Dedifferentiated amniotic fluid mesenchymal stem cell (primary cell): ENCODE measurements at regions not wholly inside any gene's neighbourhood (a gene's known extent, or its start where the extent isn't known, plus 50 kb on each side); places are given as distances from the start of the nearest gene placed in this dataset.

Experiments used
- DNase-seq: peaks from one replicate; pipeline ENCODE4 v3.0.0-alpha.2; 2016; ENCODE audit errors: extremely low spot score

DNA sequence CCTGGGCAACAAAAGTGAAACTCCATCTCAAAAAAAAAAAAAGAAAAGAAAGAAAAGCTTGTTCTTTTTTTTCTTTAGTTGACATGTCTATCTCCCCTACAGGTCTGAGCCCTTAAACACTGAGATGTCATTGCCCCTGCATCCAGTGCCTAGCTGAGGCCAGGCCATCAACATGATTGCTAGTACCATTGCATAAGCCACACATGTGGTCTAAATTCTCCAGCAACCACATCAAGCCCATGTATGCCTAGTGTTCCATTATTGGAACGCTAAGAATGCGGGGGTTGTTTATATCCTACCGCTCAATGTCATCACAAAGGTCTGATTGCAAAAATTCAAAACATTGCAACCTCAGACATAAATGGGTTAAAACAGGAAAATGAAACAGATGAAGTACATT lies 62.7 kb downstream of the NPTX2 start:
- no peak for DNase-seq

DNA sequence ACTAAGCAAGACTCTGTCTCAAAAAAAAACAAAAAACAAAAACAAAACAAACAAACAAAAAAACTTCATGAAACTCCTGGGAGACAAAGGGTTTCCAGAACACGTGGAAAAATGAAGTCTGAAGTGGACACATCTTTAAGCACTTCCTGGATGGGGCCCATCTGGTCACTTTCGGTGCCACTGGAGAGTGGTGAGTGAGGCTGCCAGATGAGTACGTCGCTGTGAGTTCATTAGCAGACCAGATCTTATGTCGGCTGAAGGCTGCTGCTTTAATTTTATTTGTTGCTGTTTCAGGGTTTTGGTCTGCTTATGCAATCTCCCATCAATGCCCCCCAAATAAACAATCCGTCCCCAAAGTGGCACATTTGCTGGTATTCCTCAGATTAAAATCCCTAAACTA lies 64.4 kb downstream of the NPTX2 start:
- no peak for DNase-seq

DNA sequence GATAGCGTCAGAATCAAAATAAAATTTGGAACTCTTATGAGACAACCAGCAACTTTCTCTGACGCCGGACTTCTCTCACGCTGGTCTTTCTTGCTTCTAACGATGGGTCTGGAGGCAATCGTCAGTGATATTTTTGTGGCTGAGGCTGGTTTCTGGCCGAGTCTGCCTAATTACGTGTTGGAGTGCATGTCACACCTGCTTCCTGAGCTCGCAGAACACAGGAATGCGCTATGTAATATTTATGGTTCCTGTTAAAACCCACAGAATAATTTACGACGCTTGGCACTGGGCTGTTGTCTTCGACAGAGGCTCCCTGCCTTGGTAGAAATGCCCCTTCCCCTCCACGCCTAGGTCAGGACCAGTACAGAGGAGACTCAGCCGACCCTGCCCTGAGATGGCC lies 64.9 kb downstream of the NPTX2 start:
- DNase-seq: no peak

DNA sequence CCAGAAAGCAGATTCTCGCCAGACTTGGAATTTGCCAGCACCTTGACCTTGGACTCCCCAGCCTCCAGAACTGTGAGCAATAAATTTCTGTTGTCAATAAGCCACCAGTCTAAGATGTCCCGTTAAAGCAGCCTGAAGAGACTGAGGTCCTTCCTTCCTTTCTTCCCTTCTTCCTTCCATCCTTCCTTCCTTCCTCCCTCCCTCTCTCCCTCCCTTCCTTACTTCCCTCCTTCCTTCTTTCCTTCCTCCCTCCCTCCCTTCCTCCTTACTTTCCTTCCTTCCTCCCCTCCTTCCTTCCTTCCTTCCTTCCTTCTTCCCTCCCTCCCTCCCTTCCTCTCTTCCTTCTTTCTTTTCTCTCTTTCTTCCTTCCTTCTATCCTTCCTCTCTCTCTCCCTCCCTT lies 66.4 kb downstream of the NPTX2 start:
- no peak for DNase-seq

DNA sequence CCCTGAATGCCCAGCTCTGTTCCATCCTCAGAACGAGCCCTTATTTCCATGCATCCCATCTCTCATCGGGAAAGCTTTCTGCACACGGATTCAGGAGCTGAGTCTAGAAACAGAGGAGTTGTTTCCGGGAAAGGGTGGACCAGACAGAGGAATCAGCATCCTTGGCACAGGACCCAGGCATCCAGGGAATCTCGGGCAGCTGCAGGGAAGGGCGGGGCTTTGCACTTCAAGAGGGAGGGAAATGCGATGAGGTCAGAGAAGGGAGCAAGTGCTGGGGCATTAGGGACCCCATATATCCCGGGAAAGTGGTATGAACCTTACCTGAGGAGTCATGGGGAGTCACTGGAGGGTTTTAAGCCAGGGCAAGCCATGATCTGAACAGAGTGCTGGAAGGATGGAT lies 68.5 kb downstream of the NPTX2 start:
- no peak for DNase-seq

DNA sequence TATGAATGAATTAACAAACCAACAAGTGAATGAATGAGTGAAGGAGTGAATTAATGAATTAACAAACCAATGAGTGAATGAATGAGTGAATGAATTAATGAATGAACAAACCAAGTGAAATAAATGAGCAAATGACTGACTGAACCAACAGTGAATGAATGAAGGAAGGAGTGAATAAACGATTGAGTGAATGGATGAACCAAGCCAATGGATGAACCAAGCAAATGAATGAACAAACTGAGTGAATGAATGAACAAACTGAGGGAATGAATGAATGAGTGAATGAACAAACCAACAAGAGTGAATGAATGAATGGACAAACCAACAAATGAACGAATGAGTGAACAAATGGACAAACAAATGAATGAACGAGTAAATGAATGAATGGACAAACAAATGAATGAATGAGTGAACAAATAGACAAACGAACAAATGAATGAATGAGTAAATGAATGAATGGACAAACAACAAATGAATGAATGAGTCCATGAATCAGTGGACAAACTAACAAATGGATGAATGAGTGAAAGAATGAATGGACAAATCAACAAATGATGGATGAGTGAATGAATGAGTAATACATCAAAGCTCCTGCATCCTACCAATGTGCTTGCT lies 69.5 kb downstream of the NPTX2 start:
- no peak for DNase-seq

DNA sequence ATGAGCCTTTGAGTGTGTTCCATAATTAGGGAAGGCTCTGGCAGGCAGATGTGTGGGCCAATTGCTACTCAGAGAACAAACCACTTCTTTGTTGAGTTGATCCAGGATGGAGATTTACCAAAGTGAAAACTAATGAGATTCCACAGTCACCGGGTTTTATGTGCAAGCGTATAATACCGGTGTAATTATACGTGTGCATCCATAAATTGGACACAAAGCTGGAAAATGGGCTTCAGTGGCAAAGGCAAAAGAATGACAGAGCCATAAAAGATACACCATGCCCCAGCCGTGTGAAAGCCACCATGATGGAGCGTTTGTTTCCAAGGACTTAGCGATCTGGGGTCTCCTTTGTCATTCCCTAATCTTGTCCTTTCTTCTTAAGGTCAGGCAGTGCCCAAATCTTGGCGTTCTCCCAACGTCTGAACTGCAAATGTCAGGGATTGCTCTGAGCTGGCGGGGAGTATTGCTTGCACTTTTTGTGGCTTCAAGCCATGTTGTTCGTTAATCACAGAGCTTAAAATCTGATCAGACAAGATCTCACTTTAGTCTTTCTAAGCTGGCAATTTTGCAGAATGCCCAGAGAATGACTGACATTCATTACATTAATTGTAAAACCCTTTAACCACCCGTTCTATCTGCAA lies 70.1 kb downstream of the NPTX2 start:
- no peak for DNase-seq

DNA sequence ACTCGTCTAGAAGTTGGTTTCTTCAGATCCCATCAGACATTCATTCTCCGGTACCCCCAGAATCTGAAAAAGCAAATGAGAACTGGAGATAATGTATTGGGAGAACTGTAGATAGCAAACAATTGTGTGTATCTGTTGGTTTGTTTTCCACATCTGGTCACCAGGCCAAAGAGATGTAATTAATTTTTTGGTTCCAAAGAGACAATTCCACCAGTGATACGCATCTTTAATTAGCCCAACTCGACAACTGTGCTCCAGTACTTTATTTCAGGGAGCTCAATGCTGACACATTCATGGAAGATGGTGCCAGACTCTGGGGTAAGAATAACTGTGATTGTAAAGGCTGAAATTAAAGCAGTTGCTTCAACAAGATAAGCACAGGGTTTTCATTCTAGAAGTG lies 74.5 kb downstream of the NPTX2 start:
- DNase-seq: no peak

DNA sequence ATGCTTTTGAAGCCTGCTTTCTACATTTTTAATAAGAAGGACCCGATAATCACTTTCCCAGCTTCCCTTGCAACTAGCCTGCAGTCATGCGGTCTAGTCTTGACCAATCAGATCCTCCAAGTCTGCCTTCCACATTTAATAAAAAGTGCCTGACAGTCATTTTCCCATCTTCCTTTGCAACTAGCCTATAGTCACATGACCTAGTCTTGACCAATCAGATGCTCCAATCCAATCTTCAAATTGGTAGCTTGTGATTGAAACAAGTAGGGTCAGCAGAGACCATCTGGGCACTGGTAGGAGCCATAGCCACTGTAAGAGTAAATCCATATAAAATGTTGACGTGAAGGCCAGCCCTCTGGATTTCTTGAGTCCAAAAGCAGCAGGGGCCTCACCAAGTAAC lies 80.0 kb downstream of the NPTX2 start:
- DNase-seq: no peak

DNA sequence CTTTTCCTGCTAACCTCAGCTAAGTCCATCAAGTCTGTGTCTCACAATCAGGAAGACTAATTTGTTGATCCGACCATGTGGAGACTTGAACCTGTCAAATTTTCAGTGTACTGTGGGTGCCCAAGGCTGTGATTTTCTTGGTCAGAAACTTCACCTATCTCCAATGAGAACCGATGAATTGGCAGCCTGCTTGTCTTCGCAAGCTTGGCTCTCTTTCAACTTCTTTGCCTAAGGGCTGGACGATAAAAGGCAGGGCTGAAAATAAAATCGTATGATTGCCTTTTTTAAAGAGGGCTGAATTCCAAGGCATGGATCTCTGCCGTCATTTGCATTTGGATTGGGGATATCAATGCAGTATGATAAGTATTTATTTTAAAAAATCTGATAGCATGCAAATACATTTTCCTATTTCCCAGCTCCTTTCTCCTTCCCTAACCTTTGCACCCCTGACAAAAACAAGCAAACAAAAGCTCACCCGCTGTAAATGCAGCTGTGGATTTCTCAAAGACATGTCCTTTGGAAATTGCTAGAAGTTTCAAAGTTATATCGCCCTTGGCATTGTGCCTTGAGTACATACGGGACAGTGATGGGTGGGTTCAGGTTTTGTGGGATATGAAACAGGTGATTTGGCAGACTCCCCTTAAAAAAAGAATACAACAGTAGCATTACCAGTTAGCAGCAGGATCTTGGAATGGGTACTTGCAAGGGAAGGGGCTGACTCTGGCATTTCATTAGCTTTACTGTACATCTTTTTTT lies 80.6 kb downstream of the NPTX2 start:
- no peak for DNase-seq

DNA sequence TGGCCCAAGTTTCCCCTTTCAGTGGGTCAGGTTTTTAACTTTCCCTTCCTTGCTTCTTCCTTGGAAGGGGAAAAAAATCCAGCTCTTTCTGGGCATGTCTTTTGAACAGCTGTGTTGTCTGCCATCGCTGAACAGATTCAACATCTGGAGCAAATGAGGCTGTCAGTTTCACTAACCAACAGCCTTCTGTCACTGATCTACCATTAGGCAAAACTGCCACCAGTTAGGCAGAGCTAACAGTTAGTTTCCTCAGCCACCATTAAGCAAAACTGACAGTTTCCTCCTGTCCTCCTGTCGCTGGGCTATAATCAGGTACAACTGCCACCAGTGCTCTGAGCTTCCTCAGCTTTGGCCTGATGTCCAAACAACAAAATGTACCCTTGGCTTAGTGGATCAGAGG lies 81.9 kb downstream of the NPTX2 start:
- no peak for DNase-seq

DNA sequence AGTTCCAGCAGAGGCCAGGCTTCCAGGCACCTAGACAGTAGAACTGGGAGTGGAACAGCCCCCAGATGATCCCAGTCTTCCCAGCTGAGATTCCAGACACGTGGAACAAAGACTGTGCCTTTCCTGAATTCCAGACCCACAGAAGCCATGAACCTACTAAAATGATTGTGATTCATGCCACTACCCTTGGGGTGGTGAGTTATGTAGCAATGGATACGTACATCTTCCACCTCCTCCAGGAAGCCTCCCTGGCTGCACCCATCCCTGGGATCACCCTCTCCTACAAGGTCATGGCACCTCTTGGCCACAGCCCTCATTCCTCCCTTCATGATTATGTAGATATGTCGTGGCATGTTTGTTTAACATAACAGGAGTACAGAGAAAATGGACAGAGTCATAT lies 83.4 kb downstream of the NPTX2 start:
- no peak for DNase-seq

DNA sequence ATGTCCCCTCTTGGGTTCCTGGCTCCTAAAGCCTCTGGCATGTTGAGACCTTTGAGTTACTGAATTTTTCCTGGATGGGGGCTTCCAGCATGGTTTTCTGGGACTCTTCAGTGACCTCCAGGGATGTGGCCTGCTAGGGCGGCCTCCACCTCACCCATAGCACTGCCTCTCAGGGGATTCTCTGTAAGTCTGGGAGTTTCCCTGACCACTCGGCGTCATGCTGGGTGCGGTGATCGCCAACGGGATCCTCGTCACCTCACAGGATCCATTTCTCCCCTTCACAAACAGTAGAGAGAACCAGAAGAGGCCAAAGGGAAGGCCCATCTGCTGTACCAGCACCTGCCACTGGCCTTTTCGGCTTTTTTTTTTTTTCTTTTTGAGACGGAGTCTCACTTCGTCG lies 84.3 kb downstream of the NPTX2 start:
- no peak for DNase-seq

DNA sequence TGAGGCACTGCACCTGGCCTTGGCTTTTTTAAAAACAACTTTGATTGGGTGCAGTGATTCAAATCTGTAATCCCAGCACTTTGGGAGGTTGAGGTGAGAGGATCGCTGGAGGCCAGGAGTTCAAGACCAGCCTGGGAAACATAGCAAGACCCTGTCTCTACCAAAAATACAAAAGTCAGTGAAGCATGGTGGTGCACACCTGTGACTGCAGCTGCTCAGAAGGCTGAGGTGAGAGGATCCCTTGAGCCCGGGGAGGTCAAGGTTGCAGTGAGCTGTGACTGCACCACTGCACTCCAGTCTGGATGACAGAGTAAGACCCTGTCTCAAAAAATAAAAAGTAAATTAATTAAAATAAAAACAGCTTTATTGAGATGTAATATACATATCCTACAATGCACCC lies 84.9 kb downstream of the NPTX2 start:
- no peak for DNase-seq

DNA sequence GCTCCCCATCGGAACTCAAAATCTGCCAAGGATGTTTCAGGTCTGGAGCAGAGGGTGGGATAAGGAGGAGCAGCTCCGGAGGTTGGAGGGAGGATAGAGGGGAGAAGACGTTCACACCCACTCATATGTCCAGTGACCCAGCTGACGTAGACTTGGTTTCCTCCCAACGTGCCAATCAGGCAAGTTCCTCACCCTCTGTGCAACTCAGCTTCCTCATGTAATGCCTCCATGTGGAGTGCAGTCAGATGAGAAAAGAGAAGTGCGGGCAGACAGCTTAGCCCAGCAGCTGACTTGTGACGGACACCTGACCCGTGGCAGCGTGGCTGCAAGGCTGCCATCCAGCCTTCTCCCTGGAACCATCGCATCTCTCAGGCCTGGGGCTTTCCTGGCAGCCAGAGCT lies 86.8 kb downstream of the NPTX2 start:
- DNase-seq: no peak

DNA sequence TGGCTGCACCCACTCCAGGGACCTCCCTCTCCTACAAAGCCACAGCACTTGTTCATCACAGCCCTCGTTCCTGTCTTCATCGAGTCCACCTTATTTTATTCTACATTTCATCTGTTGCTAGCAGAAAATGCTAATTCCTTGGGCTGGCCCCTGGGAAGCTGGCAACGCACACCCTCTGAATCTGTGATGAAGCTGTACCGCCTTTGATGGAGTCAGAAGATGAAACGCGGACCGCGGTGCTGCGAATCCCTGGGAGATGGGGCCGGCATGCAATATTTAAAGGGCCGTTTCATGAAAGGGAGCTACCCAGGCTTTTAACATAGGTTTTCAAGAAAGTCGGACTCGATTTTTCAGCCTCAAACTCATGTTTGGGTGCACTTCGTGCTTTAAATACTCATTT lies 88.5 kb downstream of the NPTX2 start:
- DNase-seq: no peak

DNA sequence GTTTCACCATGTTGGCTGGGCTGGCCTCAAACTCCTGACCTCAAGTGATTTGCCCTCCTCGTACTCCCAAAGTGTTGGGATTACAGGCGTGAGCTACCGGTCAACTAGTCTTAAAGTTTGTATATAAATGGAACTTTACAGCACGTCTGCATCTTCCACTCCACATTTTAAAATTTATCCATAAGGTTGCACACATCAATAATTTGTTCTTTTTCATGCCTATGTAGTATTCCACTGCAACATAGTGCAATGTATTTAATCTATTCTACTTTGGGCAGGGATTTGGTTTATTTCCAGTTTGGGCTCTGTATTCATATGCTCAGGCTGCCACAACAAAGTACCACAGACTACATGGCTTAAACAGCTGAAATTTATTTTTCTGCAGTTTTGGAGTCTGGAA lies 90.0 kb downstream of the NPTX2 start:
- DNase-seq: no peak

DNA sequence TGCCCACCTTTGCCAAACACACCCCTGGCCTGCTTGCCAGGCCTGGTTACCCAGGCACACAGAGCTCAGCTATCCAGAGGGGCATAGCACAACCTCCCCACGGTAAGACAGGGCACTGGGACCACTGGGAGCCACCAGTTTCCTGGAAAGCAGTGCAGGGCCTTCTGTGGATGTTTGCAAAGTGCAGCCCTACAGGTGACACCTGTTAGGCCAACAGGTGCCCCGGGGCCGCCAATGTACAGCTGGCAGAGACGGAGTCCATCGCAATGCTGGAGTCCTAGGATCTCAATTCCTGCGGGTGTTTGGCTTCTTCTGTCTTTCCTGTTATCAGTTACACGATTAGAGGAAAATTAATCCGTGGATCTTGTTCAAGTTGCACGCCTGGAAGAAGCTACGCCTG lies 94.9 kb downstream of the NPTX2 start:
- no peak for DNase-seq

DNA sequence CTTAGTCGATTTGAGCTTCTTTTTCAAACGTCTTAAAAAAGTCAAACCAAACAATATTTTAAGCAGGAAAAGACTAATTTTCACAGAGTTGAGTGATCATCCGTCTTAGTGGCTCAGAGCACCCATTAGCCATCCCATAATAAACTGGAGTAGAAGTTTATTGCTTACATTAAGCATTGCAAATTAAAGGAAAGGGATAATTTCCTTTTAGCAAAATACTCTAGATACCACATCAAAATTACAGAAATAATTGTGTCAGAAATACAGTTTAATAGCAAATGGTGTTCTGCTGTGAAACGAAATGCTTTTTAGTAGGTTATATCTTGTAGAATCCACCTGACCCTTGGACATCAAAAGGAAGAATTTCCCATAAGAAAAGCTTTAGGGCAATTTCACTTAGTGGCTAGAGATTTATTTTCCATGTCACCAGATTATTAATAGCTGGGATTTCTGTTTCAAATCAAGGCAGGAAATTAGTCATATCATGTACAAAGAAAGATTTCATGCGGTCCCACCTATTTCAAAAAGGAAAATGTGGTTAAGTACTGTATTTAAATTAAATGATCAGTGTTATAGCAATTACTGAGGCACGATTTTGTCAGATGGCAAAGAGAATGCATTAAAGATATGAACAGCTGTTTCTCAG lies 96.2 kb downstream of the NPTX2 start:
- DNase-seq: no peak

DNA sequence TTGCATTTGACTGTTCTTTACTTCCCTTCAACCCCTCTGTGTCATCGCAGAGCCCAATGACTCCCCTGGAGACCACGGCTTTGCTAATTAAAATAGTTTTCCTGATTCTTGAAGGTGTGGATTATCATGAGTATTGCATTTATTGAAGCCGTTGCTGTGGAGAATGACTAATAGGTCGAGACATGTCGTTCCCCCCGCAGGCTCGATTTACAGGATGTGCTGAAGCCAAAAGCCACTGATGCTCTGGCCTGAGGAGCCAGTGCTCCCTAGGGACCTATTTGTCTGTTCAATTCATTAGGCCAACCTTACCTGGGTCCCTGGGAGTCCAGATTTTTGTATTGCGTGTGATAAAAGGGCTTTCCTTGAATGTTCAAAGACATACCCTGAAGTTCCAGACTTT lies 102.3 kb downstream of the NPTX2 start:
- DNase-seq: no peak

DNA sequence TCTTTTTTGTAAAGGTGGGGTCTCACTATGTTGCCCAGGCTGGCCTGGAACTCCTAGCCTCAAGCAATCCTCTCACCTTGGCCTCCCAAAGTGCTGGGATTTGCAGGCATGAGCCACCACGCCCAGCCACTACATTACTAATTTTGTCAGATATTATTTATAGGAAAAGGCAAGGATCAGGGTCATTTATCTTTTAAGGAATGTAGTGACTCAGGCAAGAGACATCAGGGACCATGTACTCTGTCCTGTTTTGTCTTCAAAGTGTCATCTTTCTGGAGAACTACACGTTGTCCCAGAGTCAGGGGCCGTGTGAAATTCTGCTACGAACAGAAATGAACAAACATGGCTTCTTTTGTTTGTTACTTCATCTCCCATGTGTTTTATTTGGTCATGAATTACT lies 105.3 kb downstream of the NPTX2 start:
- no peak for DNase-seq

DNA sequence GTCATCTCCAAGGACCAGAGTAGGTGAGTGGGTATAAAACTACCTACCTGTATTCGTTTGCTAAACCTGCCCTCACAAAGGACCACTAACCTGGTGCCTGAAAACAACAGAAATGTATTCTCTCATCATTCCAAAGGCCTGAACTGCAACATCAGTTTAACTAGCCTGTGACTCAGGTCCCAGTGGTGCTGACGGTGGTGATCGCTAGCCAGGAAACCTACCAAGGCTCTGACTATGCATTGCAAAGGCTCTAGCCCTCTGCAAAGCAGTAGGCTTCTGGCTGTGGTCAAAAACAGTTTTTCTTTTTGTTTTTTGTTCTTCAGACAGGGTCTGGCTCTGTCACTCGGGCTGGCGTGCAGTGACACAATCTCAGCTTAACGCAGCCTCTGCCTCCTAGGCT lies 107.5 kb downstream of the NPTX2 start:
- no peak for DNase-seq

DNA sequence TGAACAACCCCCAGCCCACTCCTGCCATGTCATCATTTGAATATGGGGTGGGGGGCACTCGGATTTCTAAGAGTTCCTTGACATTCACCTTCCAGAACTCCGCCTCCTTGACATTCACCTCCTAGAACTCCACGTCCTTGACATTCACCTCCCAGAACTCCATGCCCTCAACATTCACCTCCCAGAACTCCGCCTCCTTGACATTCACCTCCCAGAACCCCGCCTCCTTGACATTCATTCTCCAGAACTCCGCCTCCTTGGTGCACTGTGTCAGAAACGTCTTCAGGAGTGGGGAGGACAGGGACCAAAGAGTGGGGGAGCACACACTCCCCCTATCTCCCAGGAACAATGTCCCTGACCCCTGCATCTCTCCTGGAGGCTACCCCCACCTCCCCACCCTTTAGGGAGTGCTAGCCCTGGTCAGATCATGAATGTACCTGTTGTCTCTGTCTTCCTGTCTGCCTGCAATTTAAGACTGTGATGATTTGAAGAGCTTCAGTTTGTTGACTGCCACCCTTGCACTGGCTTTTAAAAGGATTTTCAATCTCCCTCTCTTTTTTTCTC lies 110.1 kb downstream of the NPTX2 start:
- no peak for DNase-seq
